NCI-H524 (cell line): ENCODE measurements at regions not wholly inside any gene's neighbourhood (a gene's known extent, or its start where the extent isn't known, plus 50 kb on each side); places are given as distances from the start of the nearest gene placed in this dataset.
"Not testable (repeated sequence)": the region's sequence is repeated elsewhere in the genome, so short reads cannot be mapped to it uniquely, and the experiment has no call there.

Source experiments
- DNase-seq, 2 experiments: peaks; one replicate each; lab custom pipeline; 2025; lab: John Stamatoyannopoulos, UW

DNA sequence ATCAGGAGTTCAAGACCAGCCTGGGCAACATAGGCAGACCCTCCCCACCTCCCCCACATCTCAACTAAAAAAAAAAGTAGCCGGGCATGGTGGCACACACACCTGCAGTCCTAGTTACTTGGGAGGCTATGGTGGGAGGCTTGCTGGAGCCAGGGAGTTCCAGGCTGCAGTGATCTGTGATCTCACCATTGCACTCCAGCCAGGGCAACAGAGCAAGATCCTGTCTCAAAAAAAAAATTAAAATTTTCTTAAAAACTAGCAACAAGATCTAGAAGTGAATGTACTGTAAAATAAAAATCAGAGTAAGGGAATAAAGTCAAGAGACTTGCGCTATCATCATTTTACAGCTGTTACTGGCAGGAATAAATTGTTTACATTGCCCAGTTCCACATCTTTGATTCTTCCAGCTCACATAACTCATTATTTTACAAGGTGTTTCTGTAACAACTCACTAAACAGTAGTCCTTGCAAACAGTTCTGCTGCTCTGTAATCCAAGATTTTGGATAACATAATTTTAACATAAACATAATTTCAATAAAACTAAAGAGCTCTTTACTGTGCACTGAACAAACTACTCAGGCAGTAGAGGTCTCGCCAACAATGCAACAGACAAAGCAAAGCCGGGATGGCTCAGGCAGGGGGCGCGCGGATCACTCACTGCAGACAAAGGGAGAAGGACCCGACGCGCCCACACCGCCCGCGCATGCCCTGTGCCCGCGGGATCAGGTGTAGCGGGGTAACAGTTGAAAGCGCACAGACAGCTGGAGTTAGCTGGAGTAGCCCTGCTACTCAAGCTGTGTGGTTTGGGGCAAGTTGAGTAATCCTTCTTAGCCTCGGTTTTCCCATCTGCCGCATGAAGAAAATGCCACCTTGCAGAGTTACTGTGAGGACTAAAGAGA, 73.3 kb upstream of the NFE2L3 start:
- peak; percentile 92 to 98 for DNase-seq

- DNase-seq: peak; percentile 7 to 49
Measured at GRCh38 chr7:26081638-26082037, 70.4 kb upstream of the NFE2L3 start.

- DNase-seq: peak; percentile 48 to 86
Measured at GRCh38 chr7:26083113-26083512, 68.9 kb upstream of the NFE2L3 start.

DNA sequence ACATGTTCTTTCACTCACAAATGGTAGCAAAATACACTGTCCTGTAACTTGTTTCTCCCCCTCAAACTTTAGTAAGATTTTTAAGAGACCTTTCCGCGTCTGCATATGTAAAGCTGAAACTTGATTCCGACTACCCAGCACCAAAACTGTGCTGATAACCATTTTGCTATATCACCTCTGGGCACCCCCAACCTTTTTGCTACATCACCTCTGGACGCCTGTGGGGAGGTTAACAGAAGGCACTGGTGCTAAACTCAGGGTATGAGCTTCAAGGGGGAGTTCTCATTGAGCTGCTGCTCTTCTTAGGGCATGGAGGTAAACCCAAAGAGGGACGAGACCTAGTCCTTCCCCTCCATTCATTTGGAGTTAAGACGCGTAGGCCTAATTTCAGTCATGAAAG, 67.6 kb upstream of the NFE2L3 start:
- no peak for DNase-seq

DNA sequence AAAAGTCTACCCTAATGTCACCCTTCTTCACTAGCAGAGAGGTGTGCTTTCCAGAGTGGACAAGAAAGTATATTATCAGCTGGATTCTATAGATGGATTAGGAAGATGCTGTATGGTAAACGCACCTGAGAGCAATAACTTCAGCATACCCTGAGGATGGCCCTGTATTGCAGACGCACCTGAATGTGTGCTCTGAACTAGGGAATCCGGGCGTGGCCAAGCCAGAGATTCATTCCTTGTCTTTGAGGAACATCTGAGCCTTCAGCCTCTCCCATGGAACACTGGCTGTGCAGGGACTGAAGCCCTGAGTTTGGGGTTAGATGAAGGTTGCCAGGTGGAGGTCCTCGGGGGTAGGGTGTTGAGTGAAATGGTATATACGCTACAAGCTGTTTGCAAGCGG, 66.2 kb upstream of the NFE2L3 start:
- no peak for DNase-seq

GRCh38 chr7:26087321-26088091, 64.5 kb upstream of the NFE2L3 start:
- peak; percentile 9 to 60 for DNase-seq

GRCh38 chr7:26089469-26089868, 62.5 kb upstream of the NFE2L3 start:
- not testable (repeated sequence) for DNase-seq

DNA sequence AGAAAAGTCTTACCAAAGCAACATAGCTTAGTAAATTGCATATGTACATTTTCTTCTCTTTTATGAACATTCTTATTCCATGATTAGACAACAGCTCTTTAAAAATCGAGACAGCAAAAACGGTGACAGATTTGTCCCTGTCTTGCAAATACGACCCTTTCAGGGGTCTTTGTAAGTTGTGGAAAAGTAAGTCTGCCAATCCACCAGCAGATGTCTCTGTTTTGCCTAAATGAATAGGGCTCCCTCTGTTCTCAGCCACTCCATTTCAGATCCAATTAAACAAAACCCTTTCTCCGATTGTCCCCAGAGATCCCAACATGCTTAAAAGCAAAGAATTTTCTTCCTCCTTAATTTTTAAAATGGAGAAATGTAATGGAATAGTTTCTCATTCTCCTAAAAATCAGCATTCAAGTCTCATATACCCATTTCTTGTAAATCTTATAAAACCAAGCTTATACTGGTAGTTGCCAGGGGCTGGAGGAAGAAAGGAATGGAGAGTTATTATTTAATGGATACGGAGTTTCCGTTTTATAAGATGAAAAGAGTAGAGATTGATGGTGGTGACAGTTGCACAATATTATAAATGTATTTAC, 61.0 kb upstream of the NFE2L3 start:
- peak; percentile 48 to 80 for DNase-seq

DNA sequence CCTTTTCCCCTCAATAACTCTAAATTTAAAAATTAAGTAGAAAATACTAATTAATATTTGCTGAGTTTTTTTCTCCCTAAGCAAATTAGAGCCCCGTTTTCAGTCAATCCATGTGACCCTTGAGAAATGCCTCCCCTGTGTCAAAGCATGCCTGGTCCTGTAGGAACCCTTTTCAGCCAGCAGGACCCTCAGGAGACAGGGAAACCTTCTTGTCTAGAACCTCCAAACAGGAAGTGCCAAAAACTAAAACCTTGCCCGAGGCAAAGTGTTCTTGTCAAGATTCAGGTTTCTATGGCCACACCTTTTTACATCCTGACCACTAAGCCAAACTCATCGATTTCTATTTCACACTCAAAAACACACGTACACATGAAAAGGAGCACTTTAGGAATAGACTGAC, 60.1 kb upstream of the NFE2L3 start:
- DNase-seq: peak; percentile 7 to 10

DNA sequence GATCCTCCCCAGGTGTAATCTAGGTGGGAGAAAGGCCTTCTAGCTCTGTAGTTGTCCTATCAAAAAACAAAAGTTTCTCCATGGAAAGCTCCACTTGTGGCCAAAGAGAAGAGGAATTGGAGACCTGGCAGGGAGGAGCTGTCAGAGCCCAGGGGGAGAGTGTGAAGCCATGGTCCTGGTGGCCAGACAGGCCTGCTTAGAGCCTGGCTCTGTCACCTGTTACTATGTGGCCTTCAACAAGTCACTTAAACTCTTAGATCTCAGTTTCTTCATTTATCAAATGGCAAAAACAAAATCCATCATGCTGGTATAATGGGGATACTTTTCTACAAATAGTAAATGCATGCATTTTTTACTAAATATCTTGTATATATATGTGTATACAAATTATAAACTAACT, 59.0 kb upstream of the NFE2L3 start:
- DNase-seq: no peak

DNA sequence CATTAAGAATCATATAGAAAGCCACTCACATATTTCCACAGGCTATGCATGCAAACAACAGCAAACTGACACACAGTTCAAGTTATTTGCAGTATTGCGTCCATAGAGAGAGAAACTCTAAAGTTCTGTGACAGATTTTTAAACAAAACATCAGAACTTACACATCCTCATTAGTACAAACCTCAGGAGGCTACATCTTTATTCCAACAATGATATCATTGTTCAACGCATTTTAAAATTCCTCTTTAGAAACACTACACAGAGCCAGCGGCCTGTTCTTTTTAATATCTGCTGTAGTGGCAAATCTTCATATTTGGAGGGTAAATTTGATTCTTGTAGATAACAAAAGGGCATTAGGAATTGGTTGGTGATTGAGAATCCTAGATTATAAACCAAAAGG, 55.9 kb upstream of the NFE2L3 start:
- no peak for DNase-seq

DNA sequence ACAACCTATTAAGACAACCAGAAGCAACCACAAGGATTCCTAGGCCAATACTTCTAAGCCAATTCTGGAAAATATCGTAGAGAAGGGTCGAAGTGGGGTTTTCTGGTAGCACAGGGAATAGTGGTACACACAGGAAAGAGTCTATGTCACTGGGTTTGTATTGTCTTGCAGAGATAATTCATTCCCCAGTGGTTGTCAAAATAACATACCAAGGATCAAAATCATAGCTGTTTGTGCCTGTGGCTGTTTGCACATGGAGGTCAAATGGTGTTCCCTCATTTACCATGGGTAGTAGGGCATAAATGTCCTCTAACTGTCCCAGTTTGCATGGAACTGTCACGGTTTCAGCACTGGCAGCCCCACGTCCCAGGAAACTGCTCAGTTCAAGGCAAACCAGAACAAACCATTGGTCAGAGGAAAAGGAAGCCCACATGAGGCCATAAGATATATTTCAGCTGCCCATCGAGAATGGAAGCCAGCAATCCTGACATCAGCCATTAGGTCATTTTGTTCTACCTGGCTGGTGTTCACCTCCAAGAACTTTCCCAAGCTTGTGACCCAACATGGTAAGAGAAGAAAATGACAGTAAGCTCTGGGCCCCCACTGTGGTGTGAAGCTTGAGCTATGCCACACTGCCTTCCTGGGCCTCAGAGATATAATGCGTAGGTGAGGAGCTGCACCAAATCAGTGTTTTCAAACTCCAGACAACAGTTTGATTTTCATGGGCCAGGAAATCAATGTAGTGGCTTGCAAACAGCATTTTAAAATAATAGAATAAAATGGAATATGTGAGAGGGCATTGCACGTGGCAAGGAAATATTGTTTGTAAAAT, 53.9 kb upstream of the NFE2L3 start:
- DNase-seq: no peak

GRCh38 chr7:26099236-26099635, 52.8 kb upstream of the NFE2L3 start:
- DNase-seq: no peak

- no peak for DNase-seq
Measured at GRCh38 chr7:26100406-26101339, 51.3 kb upstream of the NFE2L3 start.

GRCh38 chr7:26101361-26102151, 50.4 kb upstream of the NFE2L3 start:
- no peak for DNase-seq

DNA sequence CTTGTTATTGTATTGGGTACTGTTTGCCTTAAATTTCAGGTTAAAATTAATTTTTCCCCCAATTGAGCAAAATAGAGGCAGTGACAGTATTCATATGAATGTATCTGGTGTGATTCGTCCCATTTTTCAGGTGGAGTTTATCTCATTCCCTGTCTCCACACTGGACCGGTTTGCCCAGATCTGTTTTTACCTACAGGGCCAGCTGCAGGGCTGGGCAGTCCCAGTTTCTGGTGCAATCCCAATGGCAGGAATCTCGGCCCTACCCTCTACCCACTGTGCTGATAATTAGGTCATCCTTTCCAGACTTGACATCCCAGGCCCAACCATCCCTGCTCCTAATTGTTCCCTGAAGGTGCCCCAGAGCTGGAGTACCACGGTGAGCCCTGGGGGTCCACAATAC, 49.8 kb upstream of the NFE2L3 start:
- DNase-seq: no peak
